CD4-positive, alpha-beta memory T cell (primary cell): ENCODE measurements at regions not wholly inside any gene's neighbourhood (a gene's known extent, or its start where the extent isn't known, plus 50 kb on each side); places are given as distances from the start of the nearest gene placed in this dataset.
"Not testable (repeated sequence)": the region's sequence is repeated elsewhere in the genome, so short reads cannot be mapped to it uniquely, and the experiment has no call there.

Experiments
- CTCF ChIA-PET: fragments of 350-600 bp; sonication (Branson Sonifier 250); formaldehyde crosslinking; loops from one replicate; lab custom pipeline; 2021; ENCODE audit warnings: inconsistent platforms; ENCODE audit not compliant: partially characterized antibody; lab: Charles Lee
- POLR2A ChIA-PET: fragments of 350-600 bp; sonication (Branson Sonifier 250); formaldehyde crosslinking; loops from one replicate; lab custom pipeline; 2021; ENCODE audit not compliant: partially characterized antibody; lab: Charles Lee
- DNase-seq, 5 donors: peaks; one replicate each; pipeline versions ENCODE4 v3.0.0 to v3.0.0-alpha.2; 2020 to 2022; ENCODE audit warnings: mixed read lengths in 1 of 5
- H3K27ac ChIP-seq: one replicate; pipeline ENCODE4 v1.7.0; 2013; ENCODE audit warnings: low read depth, low read length
- H3K27me3 ChIP-seq: 2 replicates; pipeline ENCODE4 v1.7.0; 2013; ENCODE audit warnings: mild to moderate bottlenecking, low read length, moderate library complexity; ENCODE audit not compliant: insufficient read depth
- H3K36me3 ChIP-seq: 2 replicates; pipeline ENCODE4 v1.7.0; 2013; ENCODE audit warnings: mild to moderate bottlenecking, low read length, moderate library complexity; ENCODE audit not compliant: insufficient read depth
- H3K4me1 ChIP-seq: 2 replicates; pipeline ENCODE4 v1.7.0; 2013; ENCODE audit warnings: mild to moderate bottlenecking, low read length, moderate library complexity; ENCODE audit not compliant: insufficient read depth
- H3K4me3 ChIP-seq, 2 donors: one replicate each; pipeline ENCODE4 v1.7.0; 2013; ENCODE audit warnings: low read length in 2 of 2, mild to moderate bottlenecking in 1 of 2
- H3K9me3 ChIP-seq, 2 donors: one replicate each; pipeline ENCODE4 v1.7.0; 2013; ENCODE audit warnings: low read length in 2 of 2, control low read depth in 1 of 2; ENCODE audit not compliant: control insufficient read depth in 1 of 2
- H3K27ac Mint-ChIP-seq, 7 donors: one replicate each; pipeline ENCODE4 v1.8.0; 2020 to 2021; ENCODE audit warnings: mixed read lengths in 7 of 7, mild to moderate bottlenecking in 6 of 7, inconsistent platforms in 3 of 7, moderate library complexity in 3 of 7
- H3K27me3 Mint-ChIP-seq, 2 donors: one replicate each; pipeline ENCODE4 v1.8.0; 2020 to 2021; ENCODE audit warnings: mixed read lengths in 2 of 2
- H3K36me3 Mint-ChIP-seq, 2 donors: one replicate each; pipeline ENCODE4 v1.8.0; 2020 to 2021; ENCODE audit warnings: mixed read lengths in 2 of 2, inconsistent platforms in 1 of 2, mild to moderate bottlenecking in 1 of 2
- H3K4me1 Mint-ChIP-seq, 4 donors: one replicate each; pipeline ENCODE4 v1.8.0; 2020 to 2021; ENCODE audit warnings: mixed read lengths in 4 of 4, mild to moderate bottlenecking in 1 of 4
- H3K4me3 Mint-ChIP-seq, 8 donors: one replicate each; pipeline ENCODE4 v1.8.0; 2020 to 2021; ENCODE audit warnings: mixed read lengths in 8 of 8, mild to moderate bottlenecking in 7 of 8, moderate library complexity in 6 of 8, inconsistent platforms in 3 of 8
- H3K9me3 Mint-ChIP-seq, 8 donors: one replicate each; pipeline ENCODE4 v1.8.0; 2020 to 2021; ENCODE audit warnings: mixed read lengths in 8 of 8, mild to moderate bottlenecking in 5 of 8, inconsistent platforms in 3 of 8, moderate library complexity in 1 of 8
- intact Hi-C: fragments of 100-400 bp; cut with micrococcal nuclease; formaldehyde crosslinking; loops from one replicate; pipeline ENCODE4 v1.15.1; 2023

DNA sequence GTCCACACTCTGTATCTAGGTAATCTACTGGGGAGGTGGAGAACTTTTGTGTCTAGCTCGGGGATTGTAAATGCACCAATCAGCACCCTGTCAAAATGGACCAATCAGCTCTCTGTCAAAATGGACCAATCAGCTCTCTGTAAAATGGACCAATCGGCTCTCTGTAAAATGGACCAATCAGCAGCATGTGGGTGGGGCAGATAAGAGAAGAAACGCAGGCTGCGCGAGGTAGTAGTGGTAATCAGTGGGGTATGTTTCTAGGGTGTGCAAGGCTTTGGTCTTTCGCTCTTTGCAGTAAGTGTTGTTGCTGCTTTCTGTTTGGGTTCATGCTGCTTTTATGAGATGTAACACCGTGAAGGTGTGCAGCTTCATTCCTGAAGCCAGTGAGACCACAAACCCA is 98.0 kb upstream of the IGF1R start:
- CTCF ChIA-PET, H3K9me3 Mint-ChIP-seq, DNase-seq, H3K27ac ChIP-seq, H3K36me3 ChIP-seq, H3K36me3 Mint-ChIP-seq, H3K4me3 ChIP-seq, intact Hi-C loops, H3K27me3 ChIP-seq, POLR2A ChIA-PET, H3K9me3 ChIP-seq, H3K27ac Mint-ChIP-seq, H3K4me3 Mint-ChIP-seq: not testable (repeated sequence)
- Mint-ChIP-seq H3K4me1 (peaks cover 9 to 20% (median 14%) of the 10 kb centered on the region in 4 donors), H3K27me3 (peaks cover 34 to 43% of the 10 kb centered on the region in 2 donors)
- H3K4me1 ChIP-seq: peaks cover 10% of the 10 kb centered on the region

DNA sequence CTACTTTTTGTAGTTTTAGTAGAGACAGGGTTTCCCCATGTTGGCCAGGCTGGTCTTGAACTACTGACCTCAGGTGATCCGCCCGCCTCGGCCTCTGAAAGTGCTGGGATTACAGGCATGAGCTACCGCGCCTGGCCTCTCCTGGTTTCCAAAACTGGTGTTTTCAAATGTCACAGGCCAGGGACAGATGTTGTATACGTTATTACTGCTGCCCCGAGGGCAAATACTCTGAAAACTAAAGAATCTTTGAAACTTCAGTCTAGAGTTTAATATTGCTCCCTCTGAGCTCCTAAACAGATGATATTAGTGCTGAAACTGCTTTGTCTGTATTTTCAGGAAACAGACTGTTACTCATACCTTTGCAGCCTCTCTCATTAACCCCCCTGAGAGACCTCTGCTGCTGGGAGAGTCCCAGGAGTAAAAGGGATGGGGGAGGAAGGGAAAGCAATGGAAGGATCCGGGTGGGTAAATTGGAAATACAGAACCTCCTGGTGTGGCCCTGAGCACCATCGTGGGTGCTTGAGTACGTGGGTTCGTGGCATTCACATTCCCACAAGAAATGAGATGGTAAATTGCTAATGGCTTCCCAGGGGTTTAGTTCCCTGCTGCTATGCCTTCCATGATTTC is 96.3 kb upstream of the IGF1R start:
- no peak overlapping the region for H3K27ac Mint-ChIP-seq
- no peaks in the 10 kb centered on the region for H3K36me3 ChIP-seq
- no peak for DNase-seq
- no peak overlapping the region for H3K27ac ChIP-seq
- peaks cover 10% of the 10 kb centered on the region for H3K4me1 ChIP-seq
- H3K27me3 ChIP-seq: no peaks in the 10 kb centered on the region
- peaks cover 7 to 20% (median 14%) of the 10 kb centered on the region in 4 donors for H3K4me1 Mint-ChIP-seq
- no peak overlapping the region for H3K4me3 Mint-ChIP-seq
- H3K9me3 ChIP-seq: no peaks in the 10 kb centered on the region
- H3K27me3 Mint-ChIP-seq: peaks cover 23 to 33% of the 10 kb centered on the region in 2 donors
- peaks cover 0 to 6% (median 0%) of the 10 kb centered on the region in 8 donors for H3K9me3 Mint-ChIP-seq
- H3K36me3 Mint-ChIP-seq: no peaks in the 10 kb centered on the region
- ChIA-PET POLR2A (no interaction called here), CTCF (no interaction called here)
- intact Hi-C loops: no loop called here
- no peak overlapping the region for H3K4me3 ChIP-seq

DNA sequence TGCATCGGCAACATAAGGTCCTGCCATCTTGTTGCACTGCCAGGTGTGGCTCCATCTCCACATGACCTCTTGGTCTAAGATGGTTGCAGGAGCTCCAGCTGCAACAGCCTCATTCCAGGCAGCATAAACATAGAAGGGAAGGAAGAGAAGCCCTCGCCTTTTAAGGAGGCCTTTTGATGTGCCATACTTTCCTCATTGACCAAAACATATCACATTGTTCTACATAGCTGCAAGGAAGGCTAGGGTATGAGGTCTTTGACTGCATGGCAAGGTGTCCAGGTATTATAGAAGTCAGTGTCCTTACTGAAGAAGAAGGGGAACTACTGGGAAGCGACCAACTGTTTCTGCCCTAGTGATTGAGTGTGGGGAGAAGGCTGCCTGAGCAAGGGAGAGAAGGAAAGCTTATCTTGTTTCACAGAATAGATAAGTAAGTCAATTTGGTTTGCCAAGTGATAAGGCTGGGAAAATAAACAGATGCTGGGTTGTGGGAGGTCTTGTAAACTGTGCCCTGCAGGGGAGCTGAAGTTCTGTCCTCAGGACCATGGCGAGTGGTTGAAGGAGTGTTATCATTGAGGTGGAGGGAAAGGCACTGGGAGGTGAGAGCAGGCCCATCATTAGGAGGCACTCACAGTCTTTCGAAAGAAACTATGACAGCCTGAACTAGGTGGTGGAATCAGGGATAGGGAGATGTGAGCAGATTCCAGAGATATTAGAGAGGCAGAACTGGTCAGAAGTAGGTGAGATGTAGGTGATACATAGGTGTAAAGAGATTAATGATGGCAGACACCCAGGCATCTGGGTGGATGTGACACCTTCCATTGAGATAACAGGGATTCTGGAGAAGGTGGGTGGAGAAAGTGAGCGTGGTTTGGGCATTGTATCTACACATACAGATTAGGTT is 93.8 kb upstream of the IGF1R start:
- H3K36me3 ChIP-seq: no peaks in the 10 kb centered on the region
- no peak overlapping the region for H3K4me3 Mint-ChIP-seq
- no peak for DNase-seq
- no peak overlapping the region for H3K27ac Mint-ChIP-seq
- intact Hi-C loops: no loop called here
- no peaks in the 10 kb centered on the region for H3K4me1 ChIP-seq
- no peaks in the 10 kb centered on the region for H3K9me3 ChIP-seq
- H3K36me3 Mint-ChIP-seq: no peaks in the 10 kb centered on the region
- H3K27me3 Mint-ChIP-seq: peaks cover 5 to 23% of the 10 kb centered on the region in 2 donors
- H3K27me3 ChIP-seq: no peaks in the 10 kb centered on the region
- H3K27ac ChIP-seq: no peak overlapping the region
- no peaks in the 10 kb centered on the region for H3K4me1 Mint-ChIP-seq
- POLR2A ChIA-PET: no interaction called here
- no peak overlapping the region for H3K4me3 ChIP-seq
- CTCF ChIA-PET: no interaction called here
- H3K9me3 Mint-ChIP-seq: peaks cover 0 to 4% (median 0%) of the 10 kb centered on the region in 8 donors

DNA sequence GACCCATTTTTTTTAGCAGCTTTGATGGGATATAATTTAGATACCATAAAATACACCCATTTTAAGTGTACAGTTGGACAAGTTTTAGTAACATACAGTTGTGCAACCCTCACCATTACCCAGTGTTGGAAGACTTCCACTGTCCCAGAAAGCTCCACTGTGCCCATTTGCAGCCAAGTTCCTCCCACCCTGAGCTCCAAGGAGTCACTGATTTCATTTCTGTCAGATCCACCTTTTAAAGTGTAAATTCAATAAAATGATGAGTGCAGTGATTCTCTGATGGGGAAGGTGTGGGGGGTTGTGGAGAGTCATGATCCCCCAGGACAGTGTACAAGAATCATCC is 93.2 kb upstream of the IGF1R start:
- Histone ChIP-seq H3K36me3 (no peaks in the 10 kb centered on the region), H3K9me3 (no peaks in the 10 kb centered on the region), H3K4me3 (no peak overlapping the region), H3K27ac (no peak overlapping the region), H3K27me3 (no peaks in the 10 kb centered on the region), H3K4me1 (no peaks in the 10 kb centered on the region)
- CTCF ChIA-PET: no interaction called here
- no peak for DNase-seq
- intact Hi-C loops: no loop called here
- Mint-ChIP-seq H3K4me3 (no peak overlapping the region), H3K27me3 (peaks cover 2 to 22% of the 10 kb centered on the region in 2 donors), H3K27ac (no peak overlapping the region), H3K36me3 (no peaks in the 10 kb centered on the region), H3K9me3 (peaks cover 0 to 4% (median 0%) of the 10 kb centered on the region in 8 donors), H3K4me1 (no peaks in the 10 kb centered on the region)
- POLR2A ChIA-PET: no interaction called here

DNA sequence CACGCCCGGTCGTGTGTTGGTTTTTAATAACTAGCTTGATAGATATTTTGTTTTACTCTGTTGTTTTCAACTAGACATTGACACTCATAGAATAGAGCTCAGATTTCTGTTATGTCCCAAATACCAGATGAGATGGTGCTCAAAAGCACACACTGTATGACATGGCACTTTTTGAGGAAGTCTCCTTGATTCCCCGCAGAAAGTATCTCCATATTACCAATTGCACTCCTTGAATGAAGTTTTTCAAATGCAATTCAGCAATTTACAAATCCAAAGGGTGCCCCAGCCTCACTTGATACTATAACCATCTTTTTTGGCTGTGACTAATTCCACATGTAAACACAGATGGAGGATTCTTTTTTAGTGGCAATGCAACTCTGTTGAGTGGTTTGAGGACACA is 92.0 kb upstream of the IGF1R start:
- Histone ChIP-seq H3K4me3 (no peak overlapping the region), H3K4me1 (no peaks in the 10 kb centered on the region), H3K9me3 (no peaks in the 10 kb centered on the region), H3K27ac (no peak overlapping the region), H3K36me3 (no peaks in the 10 kb centered on the region), H3K27me3 (no peaks in the 10 kb centered on the region)
- intact Hi-C loops: no loop called here
- ChIA-PET POLR2A (no interaction called here), CTCF (no interaction called here)
- H3K9me3 Mint-ChIP-seq: peaks cover 0 to 2% (median 0%) of the 10 kb centered on the region in 8 donors
- DNase-seq: no peak
- no peaks in the 10 kb centered on the region for H3K36me3 Mint-ChIP-seq
- no peak overlapping the region for H3K27ac Mint-ChIP-seq
- H3K27me3 Mint-ChIP-seq: peaks cover 4 to 17% of the 10 kb centered on the region in 2 donors
- H3K4me3 Mint-ChIP-seq: no peak overlapping the region
- no peaks in the 10 kb centered on the region for H3K4me1 Mint-ChIP-seq

DNA sequence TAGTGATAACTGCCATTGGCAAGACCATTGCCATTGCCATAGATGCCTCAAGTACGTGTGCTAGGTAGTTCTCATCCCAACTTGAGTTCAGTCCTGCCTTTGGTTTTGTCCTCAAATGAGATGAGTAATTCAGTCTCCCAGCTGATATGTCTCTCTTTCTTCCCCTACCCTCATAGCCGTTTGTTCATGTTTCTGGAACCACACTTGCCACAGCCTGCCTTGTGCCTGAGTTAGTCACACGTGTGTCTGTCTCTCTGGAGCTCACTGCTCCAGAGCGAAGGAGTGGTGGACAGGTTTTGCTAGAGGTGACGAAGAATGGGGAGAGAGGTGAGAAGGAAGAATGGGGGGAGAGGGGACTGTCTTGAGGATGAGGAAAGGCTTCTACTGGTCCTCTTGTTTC is 88.0 kb upstream of the IGF1R start:
- Mint-ChIP-seq H3K9me3 (no peaks in the 10 kb centered on the region), H3K27ac (no peak overlapping the region), H3K36me3 (no peaks in the 10 kb centered on the region), H3K4me3 (no peak overlapping the region), H3K4me1 (no peaks in the 10 kb centered on the region), H3K27me3 (peaks cover 7 to 13% of the 10 kb centered on the region in 2 donors)
- no peak overlapping the region for H3K27ac ChIP-seq
- H3K4me1 ChIP-seq: no peaks in the 10 kb centered on the region
- H3K9me3 ChIP-seq: no peaks in the 10 kb centered on the region
- DNase-seq: no peak
- H3K4me3 ChIP-seq: no peak overlapping the region
- H3K36me3 ChIP-seq: no peaks in the 10 kb centered on the region
- intact Hi-C loops: no loop called here
- ChIA-PET CTCF (interaction anchor here (0.9 kb wide), 1 partner anchor 39 kb away, joined by 3 read pairs; no protein-coding TSS in a partner anchor), POLR2A (no interaction called here)
- H3K27me3 ChIP-seq: no peaks in the 10 kb centered on the region

DNA sequence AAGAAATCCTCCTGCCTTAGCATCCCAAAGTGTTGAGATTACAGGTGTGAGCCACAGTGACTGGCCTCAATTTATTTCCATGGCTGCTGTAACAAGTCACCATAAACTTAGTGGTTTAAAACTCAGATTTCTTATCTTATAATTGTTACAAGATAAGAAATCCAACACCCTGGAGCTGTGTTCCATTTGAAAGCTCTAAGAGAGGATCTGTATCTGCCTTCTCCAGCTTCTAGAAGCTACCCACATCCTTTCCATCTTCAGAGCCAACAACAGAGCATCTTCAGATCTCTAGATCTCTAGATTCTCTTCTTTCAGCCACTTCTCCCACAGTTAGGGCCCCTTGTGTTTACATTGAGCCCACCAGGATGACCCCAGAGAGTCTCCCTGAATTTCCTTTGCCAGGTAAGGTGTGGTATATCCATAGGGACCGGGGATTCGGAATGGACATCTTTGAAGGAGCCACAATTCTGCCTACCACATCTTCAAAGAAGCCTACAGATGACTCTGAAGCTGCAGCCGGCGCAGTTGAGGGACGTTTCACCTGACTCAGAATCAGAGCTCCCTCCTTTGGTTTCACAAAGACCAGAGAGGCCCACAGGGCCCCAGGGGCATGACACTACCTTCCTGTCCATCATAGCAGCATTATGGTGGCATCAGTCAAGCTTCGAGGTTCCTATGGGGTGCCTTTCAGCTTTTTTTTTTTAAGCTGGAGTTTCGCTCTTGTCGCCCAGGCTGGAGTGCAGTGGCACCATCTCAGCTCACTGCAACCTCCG is 87.0 kb upstream of the IGF1R start:
- H3K27me3 Mint-ChIP-seq: peaks cover 7 to 13% of the 10 kb centered on the region in 2 donors
- POLR2A ChIA-PET: no interaction called here
- H3K27ac Mint-ChIP-seq: no peak overlapping the region

More for the DNA sequence above, 87.0 kb upstream of the IGF1R start:
- Histone ChIP-seq H3K27ac (no peak overlapping the region), H3K4me1 (no peaks in the 10 kb centered on the region), H3K4me3 (no peak overlapping the region), H3K9me3 (no peaks in the 10 kb centered on the region), H3K36me3 (no peaks in the 10 kb centered on the region), H3K27me3 (no peaks in the 10 kb centered on the region)
- no peaks in the 10 kb centered on the region for H3K9me3 Mint-ChIP-seq
- no peaks in the 10 kb centered on the region for H3K4me1 Mint-ChIP-seq
- CTCF ChIA-PET: no interaction called here
- intact Hi-C loops: no loop called here
- no peaks in the 10 kb centered on the region for H3K36me3 Mint-ChIP-seq
- no peak overlapping the region for H3K4me3 Mint-ChIP-seq
- DNase-seq: no peak
